Hindlimb muscle (tissue), 1 donor: ENCODE measurements at regions not wholly inside any gene's neighbourhood (a gene's known extent, or its start where the extent isn't known, plus 50 kb on each side); places are given as distances from the start of the nearest gene placed in this dataset.
A peak's percentile ranks its signal among the peaks of the same experiment; 100 is the strongest.
"Not testable (repeated sequence)": the region's sequence is repeated elsewhere in the genome, so short reads cannot be mapped to it uniquely, and the experiment has no call there.

Experiments used
- DNase-seq: peaks from one replicate; pipeline ENCODE4 v3.0.0-alpha.2; 2013

GRCh38 chr1:60949154-60949825 lies 133.1 kb upstream of the NFIA start:
- no peak for DNase-seq

GRCh38 chr1:60948486-60948885 lies 133.9 kb upstream of the NFIA start:
- no peak for DNase-seq

GRCh38 chr1:60947367-60947766 lies 135.0 kb upstream of the NFIA start:
- DNase-seq: no peak

GRCh38 chr1:60942896-60943638 lies 139.3 kb upstream of the NFIA start:
- no peak for DNase-seq

- no peak for DNase-seq
Observed at GRCh38 chr1:60942291-60942690, 140.1 kb upstream of the NFIA start.

- not testable (repeated sequence) for DNase-seq
Observed at GRCh38 chr1:60940685-60941084, 141.7 kb upstream of the NFIA start.

GRCh38 chr1:60937720-60938119 lies 144.6 kb upstream of the NFIA start:
- no peak for DNase-seq

- DNase-seq: no peak
Observed at GRCh38 chr1:60936591-60937342, 145.6 kb upstream of the NFIA start.

- peak; percentile 76 for DNase-seq
Observed at GRCh38 chr1:60936163-60936562, 146.2 kb upstream of the NFIA start.

GRCh38 chr1:60935599-60936110 lies 146.7 kb upstream of the NFIA start:
- no peak for DNase-seq

- DNase-seq: no peak
Observed at GRCh38 chr1:60930130-60930529, 152.2 kb upstream of the NFIA start.

GRCh38 chr1:60924964-60925798 lies 157.2 kb upstream of the NFIA start:
- no peak for DNase-seq

GRCh38 chr1:60924165-60924564 lies 158.2 kb upstream of the NFIA start:
- no peak for DNase-seq

- no peak for DNase-seq
Observed at GRCh38 chr1:60923389-60924087, 158.8 kb upstream of the NFIA start.

GRCh38 chr1:60922304-60922703 lies 160.1 kb upstream of the NFIA start:
- DNase-seq: no peak

GRCh38 chr1:60921175-60921574 lies 161.2 kb upstream of the NFIA start:
- DNase-seq: no peak

- DNase-seq: no peak
Observed at GRCh38 chr1:60920561-60920960, 161.8 kb upstream of the NFIA start.

- DNase-seq: no peak
Observed at GRCh38 chr1:60918867-60919266, 163.5 kb upstream of the NFIA start.

GRCh38 chr1:60916906-60917305 lies 165.5 kb upstream of the NFIA start:
- DNase-seq: no peak

- DNase-seq: no peak
Observed at GRCh38 chr1:60916199-60916598, 166.2 kb upstream of the NFIA start.

- DNase-seq: no peak
Observed at GRCh38 chr1:60915441-60915840, 166.9 kb upstream of the NFIA start.

- no peak for DNase-seq
Observed at GRCh38 chr1:60914982-60915381, 167.4 kb upstream of the NFIA start.
